Daoy (cell line): ENCODE measurements at regions not wholly inside any gene's neighbourhood (a gene's known extent, or its start where the extent isn't known, plus 50 kb on each side); places are given as distances from the start of the nearest gene placed in this dataset.
A peak's percentile ranks its signal among the peaks of the same experiment; 100 is the strongest.

Experiments
- DNase-seq: peaks from one replicate; pipeline ENCODE4 v3.0.0-alpha.2; 2015; ENCODE audit warnings: low read depth

DNA sequence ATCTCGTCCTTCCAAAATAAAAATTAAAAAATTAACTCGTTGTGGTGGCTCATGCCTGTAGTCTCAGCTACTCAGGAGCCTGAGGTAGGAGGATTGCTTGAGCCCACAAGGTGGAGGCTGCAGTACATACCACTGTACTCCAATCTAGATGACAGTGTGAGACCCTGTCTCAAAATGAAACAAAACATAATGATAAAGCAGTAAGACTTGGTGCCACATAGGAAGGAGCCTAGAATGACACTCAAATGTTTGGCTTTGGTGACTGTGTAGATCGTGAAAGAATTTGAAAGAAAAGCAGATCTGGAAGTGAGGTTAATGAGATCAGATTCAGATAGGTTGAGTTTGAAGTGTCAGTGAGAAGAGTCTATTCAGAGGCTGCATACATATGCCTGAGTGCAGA lies 150.1 kb upstream of the ATP2B1 start:
- DNase-seq, result no peak

DNA sequence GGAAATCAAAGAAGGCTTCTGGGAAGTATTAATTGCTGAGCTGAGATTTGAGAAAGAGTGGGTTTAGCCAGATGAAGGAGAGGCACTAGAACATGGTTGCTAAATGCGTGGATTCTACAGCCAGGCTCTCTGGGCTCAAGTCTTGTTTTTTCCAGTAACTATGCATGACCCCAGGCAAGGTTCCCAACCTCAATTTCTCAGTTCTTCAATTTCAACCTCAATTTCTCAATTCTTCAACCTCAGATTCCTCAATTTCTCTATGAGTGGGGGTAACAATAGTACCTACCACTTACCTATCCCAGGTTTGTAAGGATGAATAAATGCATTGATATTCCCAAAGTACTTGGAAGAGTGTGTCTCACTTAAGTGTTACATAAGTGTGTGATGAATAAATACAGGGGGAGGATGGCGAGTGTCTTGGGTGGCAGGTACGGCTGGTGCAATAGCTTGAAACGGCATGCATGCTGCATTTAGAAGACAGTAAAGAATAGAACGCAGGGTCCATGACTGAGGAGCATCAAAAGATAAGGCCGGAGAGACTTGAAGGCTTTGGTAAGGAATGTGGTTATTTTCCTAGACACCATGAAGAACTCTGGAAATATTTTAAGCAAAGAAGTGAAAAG lies 149.1 kb upstream of the ATP2B1 start:
- DNase-seq, result no peak

DNA sequence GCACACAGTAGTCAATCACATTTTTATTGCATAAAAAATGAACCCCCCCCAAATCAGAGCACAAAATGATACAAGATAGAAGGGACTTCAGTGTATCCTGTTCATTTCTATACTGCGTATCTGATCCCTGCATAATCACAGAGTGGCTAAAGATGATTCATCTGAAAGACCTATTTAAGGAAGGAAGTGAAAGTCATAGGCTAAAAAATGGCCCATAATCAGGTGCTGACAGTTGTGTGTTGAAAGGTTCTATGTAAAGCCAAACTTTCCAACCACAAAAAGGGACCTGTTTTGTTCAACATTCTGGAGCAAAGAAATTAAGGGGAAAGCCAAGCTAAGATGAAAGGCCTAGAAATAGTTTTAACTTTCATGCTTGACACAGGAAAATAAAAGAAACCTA lies 147.8 kb upstream of the ATP2B1 start:
- peak; percentile 74 for DNase-seq

DNA sequence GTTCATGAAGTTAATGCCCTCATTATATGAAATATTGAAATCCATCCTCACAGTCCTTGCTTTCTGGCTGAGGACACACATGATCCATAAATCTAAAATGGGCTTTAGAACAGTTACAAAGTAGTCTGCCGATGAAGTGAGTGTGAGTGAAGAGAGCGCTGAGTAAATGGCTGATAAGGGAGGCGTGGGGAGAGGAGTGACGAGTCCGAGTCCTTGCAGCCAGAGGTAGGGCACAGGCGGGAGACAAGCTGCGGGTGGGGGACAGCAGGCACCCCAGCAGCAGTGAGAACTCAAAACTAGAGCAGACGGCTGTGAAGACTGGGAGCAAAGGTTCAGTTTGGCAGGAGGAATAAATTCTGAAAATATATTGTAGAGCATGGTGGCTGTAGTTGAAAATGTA lies 140.1 kb upstream of the ATP2B1 start:
- DNase-seq, result no peak

- no peak for DNase-seq
Observed at GRCh38 chr12:89846473-89847055, 137.9 kb upstream of the ATP2B1 start.

DNA sequence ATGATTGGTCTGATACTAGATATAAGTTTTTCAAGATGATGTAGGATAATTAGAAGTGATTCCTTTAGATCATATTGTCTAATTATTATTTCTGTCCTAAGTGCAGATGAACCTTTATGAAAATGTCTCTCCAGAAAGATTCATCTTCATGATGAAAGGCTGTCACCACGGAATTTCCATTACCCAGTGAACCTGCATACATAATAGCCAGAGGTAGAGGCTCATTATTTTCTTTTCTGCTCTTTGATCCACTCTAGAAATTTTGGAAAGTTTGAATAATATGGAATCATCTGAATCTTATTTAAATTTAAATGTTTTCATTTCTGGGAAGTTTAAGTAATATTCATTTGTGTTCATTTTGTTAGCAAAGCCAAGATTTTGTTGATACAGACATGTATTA lies 137.1 kb upstream of the ATP2B1 start:
- DNase-seq, result no peak

GRCh38 chr12:89845366-89845765 lies 136.7 kb upstream of the ATP2B1 start:
- DNase-seq, result no peak

GRCh38 chr12:89844539-89844938 lies 135.9 kb upstream of the ATP2B1 start:
- DNase-seq, result no peak

DNA sequence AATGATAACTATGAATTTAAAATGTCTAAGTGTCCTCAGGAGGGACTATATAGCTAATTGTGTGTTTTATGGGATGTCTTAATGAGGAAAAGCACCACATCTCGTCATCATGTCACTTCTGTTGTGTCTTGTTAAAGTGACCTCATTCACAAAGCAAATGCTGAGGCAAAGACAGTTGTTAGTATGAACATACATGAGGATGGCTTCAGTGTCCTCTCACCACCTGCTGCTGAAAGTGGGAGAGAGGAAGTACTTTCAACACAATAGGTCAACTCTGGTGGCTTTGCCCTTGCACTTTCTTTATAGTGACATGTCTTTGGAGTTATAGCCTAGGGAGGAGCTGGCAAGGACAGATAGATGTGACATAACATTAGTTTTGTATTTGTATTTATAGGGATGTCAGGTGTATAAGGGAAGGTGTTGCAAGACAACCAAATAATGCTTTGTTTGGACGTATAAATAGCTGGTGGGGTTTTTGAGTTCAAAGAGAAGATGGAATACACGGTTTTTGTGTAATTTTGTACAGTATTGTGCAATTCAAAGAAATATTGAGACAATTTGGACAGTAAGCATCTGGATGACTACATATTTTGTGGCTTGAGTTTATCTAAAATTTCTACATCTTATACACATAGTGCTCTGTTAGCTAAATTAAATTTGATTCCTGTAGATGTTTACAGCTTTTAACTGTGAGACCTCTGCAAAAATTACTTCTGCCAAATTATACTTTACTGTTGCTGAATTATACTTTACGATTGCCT lies 131.7 kb upstream of the ATP2B1 start:
- DNase-seq, result no peak

- no peak for DNase-seq
Observed at GRCh38 chr12:89839444-89839843, 130.8 kb upstream of the ATP2B1 start.

- DNase-seq, result no peak
Observed at GRCh38 chr12:89838833-89839232, 130.2 kb upstream of the ATP2B1 start.

GRCh38 chr12:89836026-89836425 lies 127.4 kb upstream of the ATP2B1 start:
- no peak for DNase-seq

GRCh38 chr12:89834676-89835075 lies 126.0 kb upstream of the ATP2B1 start:
- no peak for DNase-seq

DNA sequence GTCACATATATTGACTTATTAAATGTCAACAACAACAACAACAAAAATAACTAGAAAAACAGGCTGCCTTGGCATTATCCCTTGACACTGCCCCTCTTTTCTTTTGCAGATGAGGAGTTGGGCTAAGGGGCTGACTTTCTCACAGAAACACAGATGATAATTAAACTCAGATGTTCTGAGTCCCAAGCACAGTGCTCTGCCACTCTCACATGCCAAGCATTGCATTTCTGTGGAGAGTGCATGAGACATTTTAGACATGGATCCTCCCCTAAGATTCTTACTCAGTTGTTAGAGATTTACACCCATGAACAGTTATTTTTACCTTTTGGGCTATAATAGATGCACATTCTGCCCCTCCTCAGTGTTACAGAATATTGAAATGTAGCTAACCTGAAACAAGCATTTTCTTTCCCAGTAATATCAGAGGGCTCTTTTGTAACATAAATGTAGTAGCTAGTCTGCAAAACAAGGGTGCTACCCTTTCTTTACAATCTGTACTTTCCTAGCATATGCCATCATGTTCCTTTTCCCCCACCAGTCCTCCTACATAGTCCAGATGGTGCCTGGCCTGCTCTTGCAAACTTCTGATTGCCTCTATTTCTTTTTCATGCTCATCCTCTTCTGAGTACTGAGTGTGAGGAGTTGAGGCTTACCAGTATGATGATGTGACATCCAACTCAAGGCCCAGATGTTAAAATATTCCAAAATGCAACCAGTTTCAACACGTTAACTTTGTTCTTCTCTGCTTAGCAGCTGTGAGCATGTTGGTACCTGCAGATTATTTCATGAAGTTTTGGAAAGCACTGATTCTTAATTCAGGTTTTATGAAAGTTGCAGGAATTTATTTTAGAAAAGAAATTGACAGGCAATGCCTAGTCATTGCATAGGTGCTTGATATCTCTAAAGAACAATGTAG lies 125.0 kb upstream of the ATP2B1 start:
- no peak for DNase-seq

DNA sequence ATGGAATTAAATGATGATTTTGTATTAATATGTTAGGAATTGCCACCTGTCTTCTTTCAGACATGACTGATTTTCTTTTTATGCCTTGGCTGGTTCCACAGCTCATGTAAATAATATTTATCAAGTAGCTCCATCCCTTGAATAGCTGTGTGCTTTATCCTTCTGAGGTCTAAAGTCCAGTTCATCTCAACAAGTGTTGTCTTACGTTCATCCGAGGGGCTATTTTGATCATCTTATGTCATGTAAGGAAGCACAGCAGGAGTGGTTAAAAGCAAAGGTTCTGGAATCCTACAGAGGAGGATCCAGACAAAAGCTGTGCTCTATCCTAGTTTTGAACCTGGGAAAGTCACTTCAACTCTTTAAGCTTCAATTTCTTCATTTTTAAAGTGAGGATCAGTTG lies 123.7 kb upstream of the ATP2B1 start:
- no peak for DNase-seq

DNA sequence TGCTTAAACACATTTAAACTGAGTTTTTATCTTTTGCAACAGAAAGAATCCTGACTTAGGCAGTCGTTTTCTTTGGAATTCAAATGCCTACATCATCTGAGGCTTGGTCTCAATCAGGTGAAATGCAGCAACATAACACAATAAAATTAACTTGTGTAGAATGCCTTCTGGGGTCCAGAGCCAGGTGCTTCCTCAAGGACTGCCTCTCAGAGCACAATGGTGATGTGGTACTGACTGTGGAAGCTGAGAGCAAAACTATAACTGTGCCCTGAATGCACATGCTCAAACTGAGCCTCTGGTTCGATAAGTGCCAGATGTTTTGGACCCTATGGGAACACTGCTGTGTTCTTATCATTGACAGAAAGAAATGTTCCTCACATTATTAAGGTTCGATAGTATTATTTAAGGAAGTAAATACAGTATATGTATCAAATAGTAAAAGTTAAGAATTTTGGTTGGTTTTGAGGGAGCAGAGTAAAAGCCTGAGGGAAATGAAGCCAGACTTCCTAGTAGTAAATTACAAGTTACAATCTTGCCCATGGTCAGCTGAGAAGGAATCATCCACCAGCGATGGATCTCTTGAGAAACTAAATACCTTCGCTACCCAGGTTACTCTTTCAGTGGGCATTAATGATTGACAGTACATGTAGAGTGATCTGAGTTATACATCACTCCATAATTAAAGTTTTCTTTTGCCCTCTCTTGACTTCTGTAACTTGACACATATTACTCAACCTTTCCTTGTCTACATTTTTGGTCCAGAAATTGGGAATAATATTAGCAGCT lies 122.9 kb upstream of the ATP2B1 start:
- DNase-seq, result no peak

DNA sequence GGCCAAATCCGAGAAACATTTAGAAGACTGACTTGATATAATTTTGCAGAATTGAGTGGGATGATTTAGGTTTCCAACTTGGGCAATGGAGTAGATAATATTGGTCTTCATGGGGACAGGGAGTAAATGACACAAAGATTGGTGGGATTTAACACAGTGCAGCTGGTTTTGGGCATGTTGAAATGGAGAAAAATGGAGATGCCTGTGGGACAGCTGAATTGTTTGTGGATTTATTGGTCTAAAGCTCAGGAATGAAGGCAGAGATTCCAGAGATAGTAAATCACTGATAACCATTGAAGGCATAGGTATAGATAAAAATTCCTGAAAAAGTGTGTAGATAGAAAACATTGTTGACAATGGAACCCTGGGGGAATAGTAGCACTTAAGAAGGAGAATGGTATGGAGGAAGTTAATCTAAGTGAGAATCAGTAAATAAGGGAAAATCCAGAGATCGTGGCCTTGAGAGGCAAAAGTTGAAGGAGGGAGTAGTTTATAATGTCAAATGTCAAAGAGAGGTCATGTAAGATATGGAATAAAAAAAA lies 120.9 kb upstream of the ATP2B1 start:
- DNase-seq, result no peak

DNA sequence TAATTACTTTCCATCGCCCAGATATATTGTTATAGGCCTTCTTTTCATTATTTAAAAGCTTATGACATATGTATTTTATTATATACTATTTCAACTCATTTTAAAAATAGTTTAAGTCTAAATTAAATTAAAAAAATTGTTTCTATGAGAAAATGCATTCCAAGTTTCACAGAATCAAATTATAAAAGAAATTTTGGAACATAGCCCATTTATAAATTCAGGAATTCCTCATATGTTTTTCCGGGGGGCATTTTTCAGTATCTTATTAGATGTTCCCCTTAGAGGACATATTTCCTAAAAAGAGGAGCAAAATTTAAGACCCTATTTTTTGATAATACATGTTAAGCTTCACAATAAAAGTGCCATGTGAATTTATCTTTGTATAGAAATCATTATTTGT lies 119.9 kb upstream of the ATP2B1 start:
- no peak for DNase-seq

GRCh38 chr12:89827592-89827991 lies 119.0 kb upstream of the ATP2B1 start:
- DNase-seq, result peak; percentile 13

GRCh38 chr12:89826468-89826867 lies 117.8 kb upstream of the ATP2B1 start:
- DNase-seq, result no peak
